GM19324 (cell line): ENCODE measurements at regions not wholly inside any gene's neighbourhood (a gene's known extent, or its start where the extent isn't known, plus 50 kb on each side); places are given as distances from the start of the nearest gene placed in this dataset.

Experiments
- ATAC-seq: cut with Tn5 transposase; IDR thresholded peaks from one replicate; pipeline ENCODE4 v1.9.1; 2021; ENCODE audit warnings: mild to moderate bottlenecking, moderate library complexity; ENCODE audit not compliant: unreplicated experiment, low FRiP score

DNA sequence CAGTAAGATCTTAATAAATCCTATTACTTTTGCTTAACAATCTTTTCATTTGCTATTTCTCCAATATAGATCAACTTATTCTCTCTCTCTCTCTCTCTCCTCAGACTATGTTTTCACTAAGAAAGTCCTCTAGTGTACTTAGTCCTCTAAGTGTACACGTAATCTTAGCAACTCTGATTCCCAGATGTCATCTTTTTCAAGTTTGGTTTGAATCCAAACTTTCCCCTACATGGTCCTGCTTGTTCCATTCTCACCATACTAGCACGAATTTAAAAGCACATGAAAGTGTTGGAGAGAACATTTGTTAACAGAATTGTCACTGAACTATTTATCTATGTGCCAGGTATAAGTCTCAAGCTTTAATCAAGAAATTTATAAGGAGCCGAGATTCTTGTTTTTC, 202.9 kb downstream of the SPRY2 start:
- no peak for ATAC-seq

- no peak for ATAC-seq
Measured at GRCh38 chr13:80134346-80134745, 206.6 kb downstream of the SPRY2 start.

DNA sequence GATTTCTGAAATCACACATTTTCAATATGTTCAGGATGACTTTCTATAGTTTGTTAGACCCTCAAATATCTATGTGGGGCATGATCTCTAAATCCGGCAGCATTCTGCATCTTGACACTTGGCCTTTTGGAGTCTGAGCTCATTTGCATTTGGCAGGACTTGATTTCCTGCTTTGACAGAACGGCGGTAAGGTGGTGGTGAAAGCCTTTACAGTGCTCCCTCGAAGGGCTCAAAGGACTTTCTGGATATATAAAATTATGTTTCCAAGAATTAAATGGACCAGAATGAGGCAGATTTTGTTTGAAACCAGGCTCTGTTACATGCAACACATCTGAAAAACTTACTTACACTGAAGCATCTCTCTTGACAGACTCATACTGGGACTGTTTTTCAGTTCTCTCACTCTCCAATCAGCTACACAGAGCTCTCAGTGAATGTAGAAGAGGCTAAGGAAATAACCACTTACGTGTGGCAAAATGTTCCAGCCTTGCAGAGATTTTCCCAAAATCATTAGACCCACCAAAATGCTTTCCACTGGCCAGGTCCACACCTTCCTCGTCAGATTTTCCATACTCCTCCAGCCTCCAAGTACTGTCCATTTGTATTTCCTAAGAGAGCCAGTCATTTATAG, 207.2 kb downstream of the SPRY2 start:
- no peak for ATAC-seq

DNA sequence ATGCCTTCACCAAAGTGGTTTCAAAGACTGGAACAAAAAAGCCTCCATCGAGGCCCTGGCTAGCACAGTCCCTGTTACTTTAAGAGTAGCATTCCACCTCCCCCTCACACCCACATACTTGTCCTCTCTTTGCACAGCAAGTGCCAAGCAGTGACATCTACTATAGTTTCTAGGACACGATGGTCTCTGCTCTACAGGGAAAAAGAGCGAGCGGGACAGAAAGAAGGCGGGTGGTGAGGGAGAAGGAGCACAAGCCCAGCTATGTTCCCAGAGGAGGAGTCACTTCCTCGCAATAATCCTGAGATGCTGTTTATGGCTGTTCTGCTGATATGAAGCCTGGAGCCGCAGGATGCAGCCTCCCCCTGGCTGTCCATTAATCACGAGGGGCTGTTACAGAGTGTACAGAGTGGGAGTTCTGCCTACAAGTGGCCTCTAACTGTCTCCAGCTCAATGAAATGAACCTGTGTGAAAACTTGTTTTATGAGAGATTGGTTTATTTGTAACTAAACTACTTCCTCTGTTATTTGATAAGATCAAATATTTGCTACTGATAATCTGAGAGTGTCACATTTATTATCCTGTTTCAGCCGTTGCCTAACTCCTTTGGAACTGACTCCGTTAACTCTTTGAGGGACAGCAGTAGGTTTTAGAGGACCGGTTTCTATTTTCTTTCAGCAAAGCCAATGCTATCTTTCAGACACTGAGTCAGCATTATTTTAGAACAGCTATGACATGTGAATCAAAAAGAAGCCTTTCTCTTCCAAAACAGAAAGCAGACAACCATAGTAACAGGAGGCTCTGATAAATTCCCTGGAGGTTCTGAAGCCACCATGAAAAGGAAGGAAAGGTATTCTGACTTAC, 208.0 kb downstream of the SPRY2 start:
- ATAC-seq: no peak

GRCh38 chr13:80131204-80131603, 209.7 kb downstream of the SPRY2 start:
- no peak for ATAC-seq

GRCh38 chr13:80126389-80127068, 214.4 kb downstream of the SPRY2 start:
- ATAC-seq: no peak

- no peak for ATAC-seq
Measured at GRCh38 chr13:80123945-80124344, 217.0 kb downstream of the SPRY2 start.

DNA sequence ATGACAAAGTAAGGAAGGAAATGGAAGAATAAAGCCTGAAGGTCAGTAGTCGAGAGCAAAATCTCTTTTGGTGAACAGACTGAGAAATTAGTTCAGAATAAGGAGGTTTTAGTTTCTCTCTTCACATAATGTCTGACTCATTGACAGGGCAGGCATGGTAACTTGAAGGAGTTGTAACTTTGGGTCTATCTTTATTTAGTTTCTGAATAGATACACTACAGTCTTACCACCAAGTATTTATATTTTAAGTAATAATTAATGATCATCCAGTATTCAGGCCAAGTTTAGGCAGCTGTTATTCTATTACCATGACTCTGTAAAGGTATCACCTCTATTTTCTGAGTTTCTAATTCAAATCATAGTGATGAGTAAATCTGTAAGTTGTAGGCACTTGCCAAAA, 219.9 kb downstream of the SPRY2 start:
- ATAC-seq: no peak

DNA sequence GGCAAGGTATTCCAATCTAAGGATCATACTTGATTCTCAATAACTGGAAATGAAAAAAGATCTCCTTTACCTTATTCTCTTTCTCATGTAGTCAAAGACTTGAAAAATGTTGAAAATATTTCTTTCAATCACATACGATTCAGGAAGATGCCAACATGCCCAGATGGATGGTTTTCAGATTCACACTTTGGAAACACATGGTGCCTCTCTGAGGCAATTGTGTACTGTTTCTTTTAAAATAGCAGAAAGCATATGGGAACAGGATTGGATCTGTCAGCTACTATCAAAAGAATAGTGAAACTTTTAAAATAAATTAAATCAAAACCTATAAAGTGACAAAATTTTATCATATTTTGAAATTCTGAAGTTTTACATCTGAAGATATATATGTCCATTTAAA, 222.4 kb downstream of the SPRY2 start:
- ATAC-seq: no peak

- no peak for ATAC-seq
Measured at GRCh38 chr13:80118099-80118498, 222.8 kb downstream of the SPRY2 start.

GRCh38 chr13:80117515-80117914, 223.4 kb downstream of the SPRY2 start:
- no peak for ATAC-seq

DNA sequence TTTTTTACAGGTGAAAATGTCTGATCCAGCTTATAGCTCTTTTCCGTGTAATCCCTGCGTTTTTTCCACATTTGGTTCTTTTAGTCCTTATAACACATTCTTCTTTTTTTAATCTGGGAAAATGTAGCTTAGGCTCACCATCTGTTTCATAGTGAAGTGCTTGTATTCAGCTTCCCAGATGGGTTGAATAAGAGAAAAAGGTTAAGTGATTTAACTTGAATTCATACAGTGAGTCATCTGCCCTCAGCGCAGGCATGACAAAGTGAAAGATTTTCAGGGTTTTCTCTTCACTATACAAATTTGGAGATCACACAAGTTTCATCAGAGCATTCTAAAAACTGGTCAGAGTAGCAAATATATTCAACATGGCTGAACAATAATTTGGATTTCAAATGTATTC, 224.8 kb downstream of the SPRY2 start:
- ATAC-seq: no peak

DNA sequence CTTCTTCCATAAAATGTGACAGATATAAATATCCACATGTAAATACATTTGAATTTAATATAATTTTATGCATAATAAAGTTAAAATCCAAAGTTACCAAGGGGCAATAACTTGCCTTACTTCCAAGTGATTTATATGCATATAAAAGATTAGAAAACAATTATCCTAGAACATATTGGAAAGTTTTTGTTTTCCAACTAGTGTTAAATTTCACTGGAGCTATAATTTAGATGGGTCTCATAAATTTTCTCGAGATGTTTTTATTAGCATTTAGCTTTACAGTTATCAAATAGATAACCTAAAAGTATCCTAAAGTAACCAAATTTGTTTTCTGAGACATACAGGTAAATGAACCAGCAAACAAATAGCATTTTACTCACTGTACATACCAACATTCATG, 225.3 kb downstream of the SPRY2 start:
- no peak for ATAC-seq

DNA sequence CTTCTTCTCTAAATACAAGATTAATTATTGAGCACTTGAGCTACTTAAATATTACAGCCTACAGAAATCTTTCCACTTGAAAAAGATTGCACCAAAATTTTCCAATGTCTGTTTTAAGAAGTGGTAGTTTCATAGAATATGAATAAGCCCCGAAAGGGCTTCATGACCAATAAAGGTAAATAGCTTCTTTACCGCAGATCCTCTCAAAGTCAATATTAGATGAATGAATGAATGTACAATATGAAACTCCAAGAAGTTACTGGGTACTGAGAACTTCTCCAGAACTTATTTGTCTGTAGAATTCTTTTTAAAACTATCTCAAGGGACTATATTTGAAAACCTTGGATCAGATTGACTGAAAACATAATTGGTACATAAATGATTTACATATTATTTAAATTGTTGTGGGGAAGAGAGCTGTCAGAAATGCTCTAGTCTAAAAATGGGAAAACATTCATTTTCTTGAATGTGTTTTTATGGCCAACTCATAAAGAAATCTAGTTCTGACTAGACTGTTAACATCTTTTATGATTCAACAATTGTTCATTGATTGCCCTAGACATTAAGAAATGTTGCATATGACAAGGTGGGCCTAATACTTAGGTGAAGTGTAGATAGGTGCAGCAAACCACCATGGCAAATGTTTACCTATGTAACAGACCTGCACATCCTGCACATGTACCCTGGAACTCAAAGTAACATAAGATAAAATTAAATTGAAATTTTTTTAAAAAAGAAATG, 227.0 kb downstream of the SPRY2 start:
- no peak for ATAC-seq

DNA sequence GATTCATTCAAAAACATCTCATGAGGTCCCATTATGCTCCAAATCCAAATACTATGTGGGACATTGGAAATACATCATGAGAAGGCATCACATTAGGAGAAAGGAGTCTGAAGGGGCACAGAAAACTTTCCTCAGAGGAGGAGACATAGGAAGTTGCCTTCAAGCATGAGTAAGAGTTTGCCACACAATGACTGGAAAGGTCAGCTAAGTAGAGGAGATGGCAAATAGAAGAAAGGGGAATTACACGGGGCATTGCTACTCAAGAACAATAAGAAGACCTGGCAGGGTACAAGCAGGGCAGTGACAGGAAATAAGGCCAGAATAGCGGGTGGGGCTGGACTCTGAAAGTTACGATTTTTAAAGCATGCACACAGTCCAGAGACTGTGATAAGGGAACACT, 231.6 kb downstream of the SPRY2 start:
- ATAC-seq: no peak

- ATAC-seq: no peak
Measured at GRCh38 chr13:80105350-80105749, 235.6 kb downstream of the SPRY2 start.

- no peak for ATAC-seq
Measured at GRCh38 chr13:80101040-80101439, 239.9 kb downstream of the SPRY2 start.

DNA sequence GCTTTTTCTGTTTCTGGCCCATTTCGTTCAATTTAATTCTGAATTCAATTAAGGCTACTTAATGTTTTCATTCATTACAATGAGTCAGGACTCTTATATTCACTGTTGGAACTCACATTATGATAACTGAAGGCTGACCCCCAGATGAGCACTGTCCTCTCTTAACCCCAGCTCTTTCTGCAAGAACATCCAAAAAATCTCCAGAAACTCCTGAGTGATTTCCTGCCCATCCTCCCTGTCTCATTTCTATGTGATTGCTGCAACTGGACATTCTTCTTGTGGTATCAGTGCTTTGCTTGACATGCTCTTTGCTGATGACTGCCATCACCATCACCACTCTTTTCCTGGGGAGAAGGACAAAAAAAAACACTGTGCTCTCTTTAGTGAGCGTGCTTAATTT, 240.3 kb downstream of the SPRY2 start:
- ATAC-seq: no peak

GRCh38 chr13:80097561-80097960, 243.4 kb downstream of the SPRY2 start:
- no peak for ATAC-seq

DNA sequence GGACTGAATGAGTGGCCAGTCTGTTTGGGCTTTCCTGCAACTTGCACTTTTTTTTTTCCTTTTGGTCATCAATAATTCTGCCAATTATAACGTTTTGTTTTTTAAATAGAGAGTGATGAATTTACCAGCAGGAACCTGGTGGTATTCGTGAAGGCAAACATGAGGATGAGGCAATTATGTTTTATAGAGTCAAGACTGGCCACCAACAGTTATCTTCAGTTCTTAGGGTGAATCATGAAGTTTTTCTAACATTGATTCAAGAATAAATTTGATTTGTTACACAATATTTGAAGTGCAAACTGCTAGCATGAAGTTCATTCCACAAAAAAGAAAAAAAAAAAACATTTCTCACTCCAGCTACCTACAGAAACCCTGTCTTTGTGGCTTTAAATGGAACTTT, 244.5 kb downstream of the SPRY2 start:
- no peak for ATAC-seq

DNA sequence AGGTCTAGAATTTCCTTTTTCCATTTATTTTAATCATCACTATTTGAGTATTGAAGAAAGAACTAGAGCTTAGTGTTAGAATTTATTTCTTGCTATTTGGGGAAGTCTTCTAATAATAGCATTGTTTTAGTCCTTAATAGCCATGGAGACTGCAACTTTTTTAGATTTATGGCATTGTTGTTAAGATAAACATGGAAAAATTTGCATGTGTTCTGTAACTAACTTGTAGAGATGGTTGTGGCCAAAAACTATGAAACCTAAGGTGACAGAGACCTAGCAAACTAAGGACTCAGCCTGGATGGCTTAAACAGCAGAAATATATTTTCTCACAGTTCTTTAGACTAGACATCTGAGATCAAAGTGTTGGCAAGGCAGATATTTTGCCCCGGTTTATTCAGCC, 246.4 kb downstream of the SPRY2 start:
- ATAC-seq: no peak
